ENCODE measurements at regions not wholly inside any gene's neighbourhood (a gene's known extent, or its start where the extent isn't known, plus 50 kb on each side); places are given as distances from the start of the nearest gene placed in this dataset.

DNA sequence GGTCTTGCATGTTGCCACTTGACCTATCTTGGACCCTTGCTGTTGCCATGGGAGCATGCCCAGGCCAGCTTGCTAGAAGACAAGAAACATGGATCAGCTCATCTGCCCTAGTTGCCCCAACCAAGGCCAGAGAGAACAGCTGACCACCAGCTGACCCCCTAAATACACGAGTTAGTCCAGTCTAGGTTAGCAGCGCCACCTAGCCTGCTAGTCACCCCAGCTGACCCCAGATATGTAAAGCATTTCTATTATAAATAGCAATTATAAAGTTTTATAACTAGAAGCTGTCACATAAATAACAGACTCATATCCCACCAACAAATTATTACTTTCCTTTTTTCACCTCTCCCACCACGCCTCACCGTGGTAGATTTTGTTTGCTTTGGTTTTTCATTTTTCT lies 387.8 kb downstream of the RASEF start:
- Histone ChIP-seq H3K4me1 (ENCODE audit: control insufficient read depth, insufficient read depth, low read length) (no peaks in the 10 kb centered on the region), H3K27ac (ENCODE audit: extremely low read depth, low read depth, low read length) (no peak overlapping the region), H3K36me3 (ENCODE audit: control insufficient read depth in 2 of 2, insufficient read depth in 1 of 2, low read length in 2 of 2) (no peaks in the 10 kb centered on the region), H3K4me3 (ENCODE audit: low read depth, low read length) (no peak overlapping the region), H3K9me3 (ENCODE audit: control insufficient read depth, insufficient read depth, low read depth, low read length) (no peaks in the 10 kb centered on the region)
- ChIA-PET CTCF (interaction anchor here (0.7 to 0.8 kb wide), 2 partner anchors 14 to 77 kb away, joined by 3 read pairs; no protein-coding TSS in a partner anchor), POLR2A (no interaction called here)
- no peak for TF ChIP-seq BCL11B (tag by site-specific recombination; IDR thresholded peaks at IDR 0.05; ENCODE audit: low read depth)
- TF ChIP-seq ZNF341 (tag by site-specific recombination; IDR thresholded peaks at IDR 0.05; ENCODE audit: low read depth): no peak
- TF ChIP-seq ZNF391 (tag by site-specific recombination; IDR thresholded peaks at IDR 0.05; ENCODE audit: borderline replicate concordance, low read depth): no peak
- TF ChIP-seq WT1 (tag by site-specific recombination; IDR thresholded peaks at IDR 0.05): no peak
- TF ChIP-seq ZEB2 (tag by site-specific recombination; IDR thresholded peaks at IDR 0.05): no peak
- no peak for TF ChIP-seq TRIM28 (IDR thresholded peaks at IDR 0.05; ENCODE audit: borderline replicate concordance, low read length)
- no peak for TF ChIP-seq ZNF621 (tag by site-specific recombination; IDR thresholded peaks at IDR 0.05)
- TF ChIP-seq ZNF114 (tag by site-specific recombination; IDR thresholded peaks at IDR 0.05): no peak
- no peak for TF ChIP-seq ZNF768 (tag by site-specific recombination; IDR thresholded peaks at IDR 0.05)
- TF ChIP-seq ZNF366 (tag by site-specific recombination; conservative IDR thresholded peaks at IDR 0.05): no peak
- TF ChIP-seq ZNF184 (tag by site-specific recombination; IDR thresholded peaks at IDR 0.05): no peak
- no peak for TF ChIP-seq ZNF23 (tag by site-specific recombination; IDR thresholded peaks at IDR 0.05; ENCODE audit: borderline replicate concordance)

GRCh38 chr9:82675605-82676004 lies 387.3 kb downstream of the RASEF start:
- TF ChIP-seq ZNF777 (tag by site-specific recombination; IDR thresholded peaks at IDR 0.05; ENCODE audit: borderline replicate concordance): no peak
- no peak for TF ChIP-seq ZNF18 (tag by site-specific recombination; IDR thresholded peaks at IDR 0.05)
- TF ChIP-seq ZBTB48 (tag by site-specific recombination; IDR thresholded peaks at IDR 0.05): no peak
- TF ChIP-seq ZNF670 (tag by site-specific recombination; IDR thresholded peaks at IDR 0.05; ENCODE audit: low read depth): no peak
- TF ChIP-seq, protein P1, sequence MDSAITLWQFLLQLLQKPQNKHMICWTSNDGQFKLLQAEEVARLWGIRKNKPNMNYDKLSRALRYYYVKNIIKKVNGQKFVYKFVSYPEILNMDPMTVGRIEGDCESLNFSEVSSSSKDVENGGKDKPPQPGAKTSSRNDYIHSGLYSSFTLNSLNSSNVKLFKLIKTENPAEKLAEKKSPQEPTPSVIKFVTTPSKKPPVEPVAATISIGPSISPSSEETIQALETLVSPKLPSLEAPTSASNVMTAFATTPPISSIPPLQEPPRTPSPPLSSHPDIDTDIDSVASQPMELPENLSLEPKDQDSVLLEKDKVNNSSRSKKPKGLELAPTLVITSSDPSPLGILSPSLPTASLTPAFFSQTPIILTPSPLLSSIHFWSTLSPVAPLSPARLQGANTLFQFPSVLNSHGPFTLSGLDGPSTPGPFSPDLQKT (IDR thresholded peaks at IDR 0.05; ENCODE audit: borderline replicate concordance, low read depth, low read length): no peak
- no peak for TF ChIP-seq ZNF76 (tag by site-specific recombination; IDR thresholded peaks at IDR 0.05; ENCODE audit: borderline replicate concordance, low read depth)
- TF ChIP-seq ZNF223 (tag by site-specific recombination; IDR thresholded peaks at IDR 0.05): no peak
- no peak for TF ChIP-seq SCRT1 (tag by site-specific recombination; IDR thresholded peaks at IDR 0.05; ENCODE audit: borderline replicate concordance)
- TF ChIP-seq ZNF664 (tag by site-specific recombination; IDR thresholded peaks at IDR 0.05): no peak
- TF ChIP-seq, protein P2, sequence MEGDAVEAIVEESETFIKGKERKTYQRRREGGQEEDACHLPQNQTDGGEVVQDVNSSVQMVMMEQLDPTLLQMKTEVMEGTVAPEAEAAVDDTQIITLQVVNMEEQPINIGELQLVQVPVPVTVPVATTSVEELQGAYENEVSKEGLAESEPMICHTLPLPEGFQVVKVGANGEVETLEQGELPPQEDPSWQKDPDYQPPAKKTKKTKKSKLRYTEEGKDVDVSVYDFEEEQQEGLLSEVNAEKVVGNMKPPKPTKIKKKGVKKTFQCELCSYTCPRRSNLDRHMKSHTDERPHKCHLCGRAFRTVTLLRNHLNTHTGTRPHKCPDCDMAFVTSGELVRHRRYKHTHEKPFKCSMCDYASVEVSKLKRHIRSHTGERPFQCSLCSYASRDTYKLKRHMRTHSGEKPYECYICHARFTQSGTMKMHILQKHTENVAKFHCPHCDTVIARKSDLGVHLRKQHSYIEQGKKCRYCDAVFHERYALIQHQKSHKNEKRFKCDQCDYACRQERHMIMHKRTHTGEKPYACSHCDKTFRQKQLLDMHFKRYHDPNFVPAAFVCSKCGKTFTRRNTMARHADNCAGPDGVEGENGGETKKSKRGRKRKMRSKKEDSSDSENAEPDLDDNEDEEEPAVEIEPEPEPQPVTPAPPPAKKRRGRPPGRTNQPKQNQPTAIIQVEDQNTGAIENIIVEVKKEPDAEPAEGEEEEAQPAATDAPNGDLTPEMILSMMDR (tag by site-specific recombination; IDR thresholded peaks at IDR 0.05): no peak
- TF ChIP-seq, protein P3, sequence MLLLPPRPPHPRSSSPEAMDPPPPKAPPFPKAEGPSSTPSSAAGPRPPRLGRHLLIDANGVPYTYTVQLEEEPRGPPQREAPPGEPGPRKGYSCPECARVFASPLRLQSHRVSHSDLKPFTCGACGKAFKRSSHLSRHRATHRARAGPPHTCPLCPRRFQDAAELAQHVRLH (tag by site-specific recombination; IDR thresholded peaks at IDR 0.05): no peak
- Histone ChIP-seq H3K27ac (ENCODE audit: extremely low read depth, low read depth, low read length) (no peak overlapping the region), H3K9me3 (ENCODE audit: control insufficient read depth, insufficient read depth, low read depth, low read length) (no peaks in the 10 kb centered on the region), H3K36me3 (ENCODE audit: control insufficient read depth in 2 of 2, insufficient read depth in 1 of 2, low read length in 2 of 2) (no peaks in the 10 kb centered on the region), H3K4me1 (ENCODE audit: control insufficient read depth, insufficient read depth, low read length) (no peaks in the 10 kb centered on the region), H3K4me3 (ENCODE audit: low read depth, low read length) (no peak overlapping the region)
- POLR2A ChIA-PET: no interaction called here
- CTCF ChIA-PET: interaction anchor here (0.7 to 0.8 kb wide), 2 partner anchors 13 to 77 kb away, joined by 3 read pairs; no protein-coding TSS in a partner anchor
